ENCODE measurements at regions not wholly inside any gene's neighbourhood (a gene's known extent, or its start where the extent isn't known, plus 50 kb on each side); places are given as distances from the start of the nearest gene placed in this dataset.

- TF ChIP-seq JUND (IDR thresholded peaks at IDR 0.05) (no peak), ZBTB33 (IDR thresholded peaks at IDR 0.05; ENCODE audit: extremely low read depth, insufficient replicate concordance, low read length) (no peak), MAX (IDR thresholded peaks at IDR 0.05) (no peak), ZNF274 (IDR thresholded peaks at IDR 0.05; ENCODE audit: low read depth, low read length) (no peak), TCF7L2 (IDR thresholded peaks at IDR 0.05; ENCODE audit: borderline replicate concordance, extremely low read depth, insufficient read depth, insufficient read length) (no peak), EZH2phosphoT487 (IDR thresholded peaks at IDR 0.05; ENCODE audit: borderline replicate concordance) (no peak), RAD21 (IDR thresholded peaks at IDR 0.05; ENCODE audit: low read depth) (no peak), FOSL1 (IDR thresholded peaks at IDR 0.05; ENCODE audit: low read depth) (no peak)
These were observed 497.4 kb downstream of the ENC1 start (continued) for GRCh38 chr5:74143151-74143550.

GRCh38 chr5:74141053-74141452 is 499.5 kb downstream of the ENC1 start:
- no peaks in the 10 kb centered on the region for H3K9me2 ChIP-seq (ENCODE audit: insufficient read depth)
- no peaks in the 10 kb centered on the region for H3K9me3 ChIP-seq (ENCODE audit: control insufficient read depth in 1 of 2, insufficient read depth in 1 of 2, low read depth in 1 of 2, low read length in 2 of 2)
- H3K27ac ChIP-seq (ENCODE audit: low read depth, low read length), result no peak overlapping the region
- DNase-seq (ENCODE audit: low read depth, low spot score) (no peak), ATAC-seq (no peak)
- no peaks in the 10 kb centered on the region for H4K20me1 ChIP-seq (ENCODE audit: insufficient read depth)
- ChIA-PET POLR2A (no interaction called here), CTCF (no interaction called here), RAD21 (ENCODE audit: low non-redundant PET in 1 of 2, low total read pairs in 2 of 2, uncharacterized antibody in 2 of 2, unreplicated experiment in 2 of 2) (no interaction called here)
- no peaks in the 10 kb centered on the region for H3K4me1 ChIP-seq (ENCODE audit: control insufficient read depth in 1 of 2, insufficient read depth in 2 of 2, low read length in 2 of 2)
- H3K4me2 ChIP-seq (ENCODE audit: low read length), result no peak overlapping the region
- no peak overlapping the region for H3K9ac ChIP-seq (ENCODE audit: low read length)
- H2AFZ ChIP-seq (ENCODE audit: low read depth, low read length, poor library complexity, severe bottlenecking), result no peak overlapping the region
- intact Hi-C loops (cut with micrococcal nuclease), result no loop called here
- no peaks in the 10 kb centered on the region for H3K79me2 ChIP-seq (ENCODE audit: insufficient read depth, low read length)
- no TSS peak for BruUV-seq (replicated peaks)
- peaks cover 6% of the 10 kb centered on the region; the same call in 1 of the 2 replicates for H3K27me3 ChIP-seq (ENCODE audit: insufficient read depth, low read length)
- H3K4me3 ChIP-seq (replicated peaks in 1 of 2; ENCODE audit: low read depth in 1 of 2, low read length in 2 of 2), result no peak overlapping the region
- no peaks in the 10 kb centered on the region for H3K36me3 ChIP-seq (ENCODE audit: control insufficient read depth in 1 of 2, insufficient read depth in 2 of 2, low read length in 2 of 2)
- TF ChIP-seq MAX (IDR thresholded peaks at IDR 0.05) (no peak), SP1 (IDR thresholded peaks at IDR 0.05; ENCODE audit: low read depth) (no peak), TCF7L2 (IDR thresholded peaks at IDR 0.05; ENCODE audit: borderline replicate concordance, extremely low read depth, insufficient read depth, insufficient read length) (no peak), RAD21 (IDR thresholded peaks at IDR 0.05; ENCODE audit: low read depth) (no peak), EZH2phosphoT487 (IDR thresholded peaks at IDR 0.05; ENCODE audit: borderline replicate concordance) (no peak), FOSL1 (IDR thresholded peaks at IDR 0.05; ENCODE audit: low read depth) (no peak), CEBPB (IDR thresholded peaks at IDR 0.05; ENCODE audit: low read depth) (no peak), ZFX (IDR thresholded peaks at IDR 0.05) (no peak), JUND (IDR thresholded peaks at IDR 0.05) (no peak), SIN3A (IDR thresholded peaks at IDR 0.05; ENCODE audit: low read depth) (no peak), REST (IDR thresholded peaks at IDR 0.05; ENCODE audit: low read depth) (no peak), POLR2AphosphoS5 (IDR thresholded peaks at IDR 0.05; ENCODE audit: low read depth, low read length) (no peak), POLR2A (IDR thresholded peaks at IDR 0.05; ENCODE audit: borderline replicate concordance, extremely low read depth, insufficient read depth, insufficient read length) (no peak), EZH2 (IDR thresholded peaks at IDR 0.05) (no peak), SRF (IDR thresholded peaks at IDR 0.05; ENCODE audit: low read depth) (no peak), YY1 (IDR thresholded peaks at IDR 0.05; ENCODE audit: extremely low read depth, insufficient replicate concordance, low read depth, low read length) (no peak)
